HG03520 (cell line): ENCODE measurements at regions not wholly inside any gene's neighbourhood (a gene's known extent, or its start where the extent isn't known, plus 50 kb on each side); places are given as distances from the start of the nearest gene placed in this dataset.

Source experiments
- ATAC-seq: cut with Tn5 transposase; IDR thresholded peaks from one replicate; pipeline ENCODE4 v1.9.1; 2021; ENCODE audit warnings: mild to moderate bottlenecking, moderate library complexity; ENCODE audit not compliant: unreplicated experiment

DNA sequence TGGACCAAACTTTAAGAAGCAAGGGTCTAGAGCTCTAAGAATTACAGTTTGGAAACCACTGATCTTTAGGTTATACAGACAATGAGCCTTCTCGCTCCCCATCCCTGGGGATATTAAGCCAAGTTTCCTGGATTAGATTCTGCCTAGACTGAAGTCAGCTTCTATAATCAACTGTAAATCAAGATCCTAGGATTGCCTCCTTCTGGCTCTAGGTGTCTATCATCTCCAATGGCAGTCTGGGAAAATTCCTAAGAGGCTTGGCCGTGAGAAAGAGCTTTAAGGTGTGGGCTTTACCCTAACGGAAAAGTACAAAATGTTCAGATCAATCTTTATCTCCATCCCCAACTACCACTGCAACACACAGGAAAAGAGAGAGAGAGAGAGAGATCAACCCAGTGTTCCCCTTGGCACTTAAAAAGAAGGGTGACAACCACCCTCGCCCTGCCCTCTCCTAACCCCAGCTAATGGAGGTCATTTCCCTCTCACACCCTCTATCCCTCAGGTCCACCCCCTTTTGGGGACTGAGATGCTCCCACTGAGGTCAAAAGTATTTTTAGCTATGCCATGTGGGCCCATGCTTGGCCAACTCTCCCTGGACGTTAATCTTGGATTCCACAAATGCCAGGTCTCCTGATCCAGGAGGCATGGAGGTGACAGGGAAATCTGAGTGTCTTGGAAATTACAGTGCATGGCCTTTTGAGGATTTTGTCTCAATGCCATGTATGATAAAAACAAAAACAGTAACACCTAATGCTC, 202.8 kb upstream of the BCL6 start:
- ATAC-seq = no peak

GRCh38 chr3:187949093-187949820, 204.0 kb upstream of the BCL6 start:
- ATAC-seq = no peak

GRCh38 chr3:187950671-187951070, 203.3 kb upstream of the LPP start:
- no peak for ATAC-seq

- no peak for ATAC-seq
Observed at GRCh38 chr3:187951452-187952190, 202.3 kb upstream of the LPP start.

- no peak for ATAC-seq
Observed at GRCh38 chr3:187952849-187953248, 201.1 kb upstream of the LPP start.

DNA sequence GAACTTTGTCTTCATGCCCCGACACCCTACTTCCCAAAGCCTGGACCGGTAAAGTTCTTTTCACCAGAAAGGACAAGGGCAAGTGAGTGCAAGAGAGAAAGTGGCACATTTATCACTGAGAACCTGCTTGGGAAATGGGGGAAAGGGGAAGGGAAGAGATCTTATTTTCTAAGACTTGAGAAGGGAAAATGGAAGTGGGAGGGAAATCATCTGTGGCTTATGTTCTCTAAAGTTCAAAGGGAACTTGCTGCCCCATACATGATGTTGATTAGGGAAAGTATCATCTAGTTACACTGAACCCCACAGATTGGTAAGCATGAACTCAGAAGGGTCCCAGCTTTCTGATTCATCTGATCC, 199.5 kb upstream of the LPP start:
- no peak for ATAC-seq

DNA sequence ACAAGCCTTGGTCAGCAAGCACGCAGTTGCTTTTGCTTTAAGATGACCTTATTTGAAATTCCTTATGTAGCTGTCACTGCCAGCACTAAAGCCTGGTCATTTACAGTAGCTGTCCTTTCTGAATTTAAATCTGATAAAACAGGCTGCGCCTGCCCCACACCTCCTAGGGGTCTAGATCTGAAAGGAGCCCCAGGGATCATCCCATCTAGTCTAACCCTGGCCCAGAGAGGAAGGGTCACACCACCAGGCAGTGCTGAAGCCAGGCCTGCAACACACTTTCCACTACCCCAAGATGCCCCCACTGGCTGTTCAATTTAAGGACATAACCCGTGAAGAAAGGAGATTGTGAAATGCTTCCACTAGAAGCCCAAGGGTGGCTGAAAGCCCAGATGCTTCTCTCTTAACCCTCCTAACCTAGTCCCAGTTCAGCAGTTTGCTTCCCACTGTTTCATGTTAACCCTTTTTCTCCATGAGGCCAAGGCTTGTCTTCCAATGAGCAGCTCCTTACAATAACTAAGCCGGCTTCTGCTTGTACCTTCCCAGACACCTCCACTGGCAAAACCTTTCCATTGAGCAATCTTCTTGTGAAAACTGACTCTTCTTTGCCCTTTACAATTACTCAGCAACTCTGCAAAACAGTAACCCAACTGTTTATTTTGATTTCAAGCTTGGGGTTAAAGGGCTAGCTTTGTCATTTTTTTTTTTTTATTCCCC, 198.9 kb upstream of the LPP start:
- no peak for ATAC-seq

- ATAC-seq = no peak
Observed at GRCh38 chr3:187955587-187955952, 198.4 kb upstream of the LPP start.

GRCh38 chr3:187957165-187957581, 196.8 kb upstream of the LPP start:
- no peak for ATAC-seq

DNA sequence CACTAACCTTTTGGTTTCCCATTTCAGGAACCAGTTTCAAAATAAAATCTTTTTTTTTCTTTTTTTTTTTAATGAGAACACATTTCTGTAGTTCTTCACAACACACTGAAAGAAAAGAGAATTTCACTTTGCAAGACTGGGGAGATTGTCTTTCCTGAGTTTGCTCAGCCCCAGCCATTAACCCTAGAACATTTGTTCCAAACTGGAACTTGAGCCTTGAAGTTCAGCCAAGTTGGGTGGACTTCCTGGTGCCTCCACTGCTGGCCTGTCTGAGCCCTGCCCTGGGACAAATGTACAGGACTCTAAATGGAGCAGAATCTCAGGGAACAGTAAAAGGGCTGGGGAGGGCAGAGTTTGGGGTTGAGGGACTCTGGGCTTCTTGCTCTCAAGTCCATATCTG, 196.4 kb upstream of the LPP start:
- no peak for ATAC-seq

DNA sequence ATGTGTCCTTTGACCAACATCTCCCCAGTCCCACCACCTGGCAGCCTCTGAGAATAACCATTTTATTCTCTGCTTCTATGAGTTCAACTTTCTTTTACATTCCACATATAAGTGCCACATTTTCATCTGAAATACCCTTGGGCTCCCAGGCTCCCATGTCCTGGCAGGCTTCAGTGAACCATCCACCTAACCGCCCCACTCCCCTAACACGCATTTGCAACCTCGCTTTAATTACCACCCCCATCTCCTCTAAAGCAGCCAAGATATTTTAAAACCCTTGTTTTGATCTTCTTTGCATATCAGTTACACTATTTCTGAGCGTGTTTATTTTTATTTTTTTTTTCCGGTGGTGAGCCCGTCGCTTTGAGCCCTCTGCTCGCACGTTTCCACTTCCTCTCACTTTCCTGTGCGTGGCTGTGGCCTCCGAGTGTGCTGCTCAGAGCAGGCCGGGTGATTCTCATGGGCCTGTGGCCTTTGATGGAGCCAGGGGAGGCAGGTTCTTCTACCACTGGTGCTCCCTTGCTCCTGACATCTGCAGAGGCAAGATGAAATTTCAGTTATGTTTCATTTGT, 195.4 kb upstream of the LPP start:
- ATAC-seq = no peak

DNA sequence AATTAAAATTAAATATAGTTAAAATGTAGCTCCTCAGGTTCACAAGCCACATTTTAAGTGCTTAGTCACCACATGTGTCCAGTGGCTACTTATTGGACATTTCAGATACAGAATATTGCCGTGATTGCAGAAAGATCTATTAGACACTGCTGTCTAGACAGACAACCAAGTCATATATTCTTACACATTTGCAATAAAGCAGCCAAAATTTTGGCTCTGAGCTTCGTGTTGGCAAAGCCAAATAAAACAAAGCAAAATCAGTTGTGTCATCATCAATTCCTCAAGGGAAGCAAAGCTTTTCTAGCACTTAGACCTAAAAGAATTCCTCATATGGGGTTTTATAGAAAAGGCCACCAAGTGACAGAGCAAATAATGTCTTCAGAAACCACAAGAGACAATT, 193.1 kb upstream of the LPP start:
- ATAC-seq = no peak

GRCh38 chr3:187961366-187961765, 192.6 kb upstream of the LPP start:
- ATAC-seq = no peak

- no peak for ATAC-seq
Observed at GRCh38 chr3:187963003-187963676, 190.8 kb upstream of the LPP start.

- ATAC-seq = no peak
Observed at GRCh38 chr3:187963677-187964385, 190.1 kb upstream of the LPP start.

GRCh38 chr3:187964760-187965159, 189.2 kb upstream of the LPP start:
- ATAC-seq = no peak

GRCh38 chr3:187966096-187966495, 187.9 kb upstream of the LPP start:
- ATAC-seq = no peak

DNA sequence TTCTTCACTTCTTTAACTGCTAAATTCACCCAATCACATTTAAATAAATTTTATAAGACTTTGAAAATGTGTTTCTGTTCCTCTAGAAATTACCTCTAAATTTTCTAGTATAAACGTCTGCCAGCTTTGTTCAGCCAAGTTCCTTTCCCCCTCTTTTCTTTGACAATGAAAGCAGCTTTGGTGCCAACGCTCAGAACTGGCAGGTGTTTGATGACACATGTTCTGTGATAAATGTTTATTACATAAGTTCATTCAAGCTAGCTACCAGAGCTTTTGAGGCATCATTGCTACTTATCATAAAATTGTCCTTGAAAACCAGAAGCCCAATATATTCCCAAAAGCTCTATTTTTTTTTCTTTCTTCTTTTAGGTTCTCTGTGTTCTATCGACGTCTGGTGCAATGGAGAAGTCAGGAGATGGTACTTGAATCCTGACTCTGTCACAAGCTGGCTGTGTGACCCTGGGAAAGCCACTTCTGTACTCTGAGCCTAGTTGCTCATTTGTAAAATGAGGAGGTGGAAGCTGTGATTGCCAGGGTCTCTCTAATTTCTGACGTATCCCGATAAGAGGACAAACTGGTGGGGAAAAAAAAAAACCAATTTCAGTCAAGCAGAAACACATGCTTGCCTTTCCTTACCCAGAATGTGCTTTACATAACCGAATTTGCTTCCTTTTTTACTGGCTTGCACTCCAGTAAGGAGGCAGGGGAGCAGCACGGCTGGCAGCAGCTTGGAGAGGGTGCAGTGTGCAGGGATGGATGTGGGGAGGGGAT, 187.1 kb upstream of the LPP start:
- ATAC-seq = no peak

DNA sequence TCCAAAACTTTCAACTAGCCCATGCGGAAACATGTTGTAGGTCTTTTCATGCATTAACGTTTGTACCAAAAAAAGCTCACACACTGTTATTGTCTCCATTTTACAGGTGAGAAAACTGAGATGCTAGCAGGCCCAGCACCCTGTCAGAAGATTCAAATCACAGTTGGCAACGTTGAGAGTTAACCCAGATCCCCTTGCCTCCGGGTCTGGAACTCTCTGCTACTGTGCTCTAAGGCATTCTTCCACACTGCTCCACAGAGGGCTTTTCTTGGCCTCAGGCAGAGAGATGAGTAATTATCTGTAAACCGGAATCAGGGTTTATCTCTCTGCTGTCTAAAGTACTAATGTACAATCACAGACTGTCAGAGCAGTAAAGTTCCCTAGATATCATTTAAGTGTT, 186.0 kb upstream of the LPP start:
- no peak for ATAC-seq
